Neural progenitor cell (in vitro differentiated cells): ENCODE measurements at regions not wholly inside any gene's neighbourhood (a gene's known extent, or its start where the extent isn't known, plus 50 kb on each side); places are given as distances from the start of the nearest gene placed in this dataset.
A peak's percentile ranks its signal among the peaks of the same experiment; 100 is the strongest.

Source experiments
- DNase-seq: peaks from one replicate; pipeline ENCODE4 v3.0.0-alpha.2; 2016; ENCODE audit warnings: low spot score
- H2AFZ ChIP-seq: fragments of 200-600 bp; sonication (generic); replicated peaks from 2 replicates; pipeline ENCODE4 v1.6.1; 2016; ENCODE audit warnings: antibody characterized with exemption
- H3F3A ChIP-seq: fragments of 200-600 bp; sonication (generic); 2 replicates; pipeline ENCODE4 v1.6.1; 2016; ENCODE audit warnings: antibody characterized with exemption, low read depth
- H3K27ac ChIP-seq: fragments of 200-600 bp; sonication (generic); 2 replicates; pipeline ENCODE4 v1.5.1; 2016; ENCODE audit warnings: mild to moderate bottlenecking
- H3K27me3 ChIP-seq: fragments of 200-600 bp; sonication (generic); 2 replicates; pipeline ENCODE4 v1.6.1; 2016; ENCODE audit warnings: mild to moderate bottlenecking, moderate library complexity
- H3K36me3 ChIP-seq: fragments of 200-600 bp; sonication (generic); 2 replicates; pipeline ENCODE4 v1.5.1; 2016
- H3K4me1 ChIP-seq: fragments of 200-600 bp; sonication (generic); 2 replicates; pipeline ENCODE4 v1.6.1; 2016; ENCODE audit warnings: mixed run types
- H3K4me2 ChIP-seq: fragments of 200-600 bp; sonication (generic); 2 replicates; pipeline ENCODE4 v1.6.1; 2016
- H3K4me3 ChIP-seq: fragments of 200-600 bp; sonication (generic); 2 replicates; pipeline ENCODE4 v1.5.1; 2016
- H3K79me2 ChIP-seq: fragments of 200-600 bp; sonication (generic); 2 replicates; pipeline ENCODE4 v1.6.1; 2016; ENCODE audit warnings: low read depth
- H3K9ac ChIP-seq: fragments of 200-600 bp; sonication (generic); 2 replicates; pipeline ENCODE4 v1.6.1; 2016
- H3K9me3 ChIP-seq: fragments of 200-600 bp; sonication (generic); 2 replicates; pipeline ENCODE4 v1.5.1; 2016; ENCODE audit warnings: low read depth
- H4K20me1 ChIP-seq: fragments of 200-600 bp; sonication (generic); 2 replicates; pipeline ENCODE4 v1.6.1; 2016; ENCODE audit warnings: low read depth
- H3K27ac Mint-ChIP-seq: 3 replicates; pipeline ENCODE4 v1.8.0; 2021; ENCODE audit warnings: mixed read lengths
- H3K27me3 Mint-ChIP-seq: 2 replicates; pipeline ENCODE4 v1.8.0; 2022; ENCODE audit warnings: low read depth, mild to moderate bottlenecking, inconsistent platforms, moderate library complexity, mixed read lengths; ENCODE audit not compliant: insufficient read depth
- H3K36me3 Mint-ChIP-seq: 3 replicates; pipeline ENCODE4 v1.8.0; 2021; ENCODE audit warnings: mixed read lengths
- H3K4me1 Mint-ChIP-seq: 3 replicates; pipeline ENCODE4 v1.8.0; 2021; ENCODE audit warnings: mixed read lengths
- H3K4me3 Mint-ChIP-seq: 3 replicates; pipeline ENCODE4 v1.8.0; 2021; ENCODE audit warnings: mild to moderate bottlenecking, moderate library complexity, mixed read lengths
- H3K9me3 Mint-ChIP-seq: 3 replicates; pipeline ENCODE4 v1.8.0; 2020; ENCODE audit warnings: mixed read lengths
- CTCF ChIP-seq: fragments of 200-600 bp; sonication (generic); IDR thresholded peaks from 2 replicates; pipeline ENCODE4 v1.5.1; 2017; ENCODE audit warnings: antibody characterized with exemption, mild to moderate bottlenecking
- EZH2 ChIP-seq: fragments of 200-600 bp; sonication (generic); IDR thresholded peaks from 2 replicates; pipeline ENCODE4 v1.6.1; 2017; ENCODE audit warnings: antibody characterized with exemption, mild to moderate bottlenecking, moderate library complexity
- EZH2phosphoT487 ChIP-seq: fragments of 200-600 bp; sonication (generic); IDR thresholded peaks from 2 replicates; pipeline ENCODE4 v1.6.1; 2017; ENCODE audit warnings: antibody characterized with exemption

GRCh38 chr20:4617484-4617883 is 68.8 kb upstream of the PRNP start:
- Mint-ChIP-seq H3K4me1 (peaks cover 22% of the 10 kb centered on the region), H3K4me3 (no peak overlapping the region), H3K9me3 (peaks cover 6% of the 10 kb centered on the region), H3K27me3 (peaks cover 6% of the 10 kb centered on the region), H3K27ac (no peak overlapping the region), H3K36me3 (no peaks in the 10 kb centered on the region)
- no peak for TF ChIP-seq EZH2
- peaks cover 11% of the 10 kb centered on the region for H3K4me1 ChIP-seq
- H3K9me3 ChIP-seq: no peaks in the 10 kb centered on the region
- H3K9ac ChIP-seq: no peak overlapping the region
- no peak overlapping the region for H3K4me2 ChIP-seq
- H3K27ac ChIP-seq: no peak overlapping the region
- H3K27me3 ChIP-seq: no peaks in the 10 kb centered on the region
- no peak overlapping the region for H2AFZ ChIP-seq
- H4K20me1 ChIP-seq: no peaks in the 10 kb centered on the region
- no peak overlapping the region for H3K4me3 ChIP-seq
- no peaks in the 10 kb centered on the region for H3F3A ChIP-seq
- H3K36me3 ChIP-seq: no peaks in the 10 kb centered on the region
- no peaks in the 10 kb centered on the region for H3K79me2 ChIP-seq
- DNase-seq: no peak

GRCh38 chr20:4617019-4617418 is 69.2 kb upstream of the PRNP start:
- H3K4me1 ChIP-seq: peaks cover 11% of the 10 kb centered on the region
- TF ChIP-seq EZH2 (no peak), EZH2phosphoT487 (no peak), CTCF (no peak)
- no peaks in the 10 kb centered on the region for H3K27me3 ChIP-seq
- H4K20me1 ChIP-seq: no peaks in the 10 kb centered on the region
- no peaks in the 10 kb centered on the region for H3K36me3 Mint-ChIP-seq
- H3K27ac ChIP-seq: no peak overlapping the region
- DNase-seq: no peak
- no peaks in the 10 kb centered on the region for H3K9me3 ChIP-seq
- H3K4me3 ChIP-seq: no peak overlapping the region
- H3K9me3 Mint-ChIP-seq: peaks cover 3% of the 10 kb centered on the region
- H2AFZ ChIP-seq: no peak overlapping the region
- H3K9ac ChIP-seq: no peak overlapping the region
- no peaks in the 10 kb centered on the region for H3F3A ChIP-seq
- H3K4me3 Mint-ChIP-seq: no peak overlapping the region
- no peak overlapping the region for H3K4me2 ChIP-seq
- H3K27me3 Mint-ChIP-seq: peaks cover 8% of the 10 kb centered on the region
- no peaks in the 10 kb centered on the region for H3K36me3 ChIP-seq
- peaks cover 22% of the 10 kb centered on the region for H3K4me1 Mint-ChIP-seq
- H3K27ac Mint-ChIP-seq: no peak overlapping the region
- H3K79me2 ChIP-seq: no peaks in the 10 kb centered on the region

- H3K36me3 ChIP-seq: no peaks in the 10 kb centered on the region
- H3F3A ChIP-seq: no peaks in the 10 kb centered on the region
- H2AFZ ChIP-seq: peak overlapping the region; percentile 39
- no peaks in the 10 kb centered on the region for H3K9me3 ChIP-seq
- H3K4me1 ChIP-seq: peaks cover 11% of the 10 kb centered on the region
- no peaks in the 10 kb centered on the region for H3K27me3 ChIP-seq
- Mint-ChIP-seq H3K4me1 (peaks cover 22% of the 10 kb centered on the region), H3K27me3 (peaks cover 10% of the 10 kb centered on the region), H3K9me3 (peaks cover 3% of the 10 kb centered on the region), H3K36me3 (no peaks in the 10 kb centered on the region), H3K27ac (peak overlapping the region; percentile 98), H3K4me3 (peak overlapping the region; percentile 33)
- no peak overlapping the region for H3K4me3 ChIP-seq
- H3K79me2 ChIP-seq: no peaks in the 10 kb centered on the region
- H3K27ac ChIP-seq: no peak overlapping the region
- TF ChIP-seq EZH2phosphoT487: no peak
- TF ChIP-seq CTCF: peak; percentile 49
- no peak for TF ChIP-seq EZH2
- DNase-seq: peak; percentile 61
- no peak overlapping the region for H3K9ac ChIP-seq
- H3K4me2 ChIP-seq: no peak overlapping the region
- H4K20me1 ChIP-seq: no peaks in the 10 kb centered on the region
These were observed 72.3 kb upstream of the PRNP start for GRCh38 chr20:4613718-4614620.

- no peak overlapping the region for H3K4me3 ChIP-seq
- Mint-ChIP-seq H3K36me3 (no peaks in the 10 kb centered on the region), H3K4me3 (peak overlapping the region; percentile 22), H3K27me3 (peaks cover 14% of the 10 kb centered on the region), H3K27ac (peak overlapping the region; percentile 17), H3K9me3 (peaks cover 3% of the 10 kb centered on the region), H3K4me1 (peaks cover 23% of the 10 kb centered on the region)
- H3K27me3 ChIP-seq: no peaks in the 10 kb centered on the region
- no peak overlapping the region for H2AFZ ChIP-seq
- no peaks in the 10 kb centered on the region for H3K79me2 ChIP-seq
- H3K4me2 ChIP-seq: no peak overlapping the region
- H3K4me1 ChIP-seq: peaks cover 11% of the 10 kb centered on the region
- TF ChIP-seq CTCF (no peak), EZH2 (no peak), EZH2phosphoT487 (no peak)
- H3K9me3 ChIP-seq: no peaks in the 10 kb centered on the region
- H3K36me3 ChIP-seq: no peaks in the 10 kb centered on the region
- H3K9ac ChIP-seq: no peak overlapping the region
- H3F3A ChIP-seq: no peaks in the 10 kb centered on the region
- H4K20me1 ChIP-seq: no peaks in the 10 kb centered on the region
- no peak for DNase-seq
- H3K27ac ChIP-seq: no peak overlapping the region
These were observed 73.1 kb upstream of the PRNP start for GRCh38 chr20:4613184-4613583.
